Ureter (tissue), 1 donor: ENCODE measurements at regions not wholly inside any gene's neighbourhood (a gene's known extent, or its start where the extent isn't known, plus 50 kb on each side); places are given as distances from the start of the nearest gene placed in this dataset.

Experiments
- DNase-seq: peaks from one replicate; pipeline ENCODE4 v3.0.0-alpha.2; 2020; ENCODE audit warnings: low spot score
- donor health status: DM: yes; HTN: yes; CAD: no.

DNA sequence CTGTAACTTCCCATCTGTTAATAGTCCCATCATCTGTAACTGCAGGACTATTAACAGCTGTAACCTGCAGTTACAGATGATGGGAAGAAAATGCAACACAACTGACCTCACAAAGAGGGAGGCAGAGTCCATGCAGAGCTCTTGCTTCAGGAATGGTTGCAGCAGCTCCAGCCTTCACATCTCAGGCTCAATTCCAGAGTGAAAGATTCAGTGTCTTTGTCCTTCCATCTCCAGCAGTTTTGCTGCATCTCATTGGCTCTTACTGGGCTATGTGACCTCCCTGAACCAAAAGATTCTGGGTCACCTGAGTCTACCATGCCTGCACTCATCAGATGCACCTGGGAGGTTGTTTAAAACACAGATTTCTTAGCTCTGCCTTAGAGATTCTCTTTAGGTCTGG lies 686.7 kb downstream of the MATN1 start:
- no peak for DNase-seq

- DNase-seq, result peak; percentile 37
Measured at GRCh38 chr1:30036229-30036547, 687.2 kb downstream of the MATN1 start.

DNA sequence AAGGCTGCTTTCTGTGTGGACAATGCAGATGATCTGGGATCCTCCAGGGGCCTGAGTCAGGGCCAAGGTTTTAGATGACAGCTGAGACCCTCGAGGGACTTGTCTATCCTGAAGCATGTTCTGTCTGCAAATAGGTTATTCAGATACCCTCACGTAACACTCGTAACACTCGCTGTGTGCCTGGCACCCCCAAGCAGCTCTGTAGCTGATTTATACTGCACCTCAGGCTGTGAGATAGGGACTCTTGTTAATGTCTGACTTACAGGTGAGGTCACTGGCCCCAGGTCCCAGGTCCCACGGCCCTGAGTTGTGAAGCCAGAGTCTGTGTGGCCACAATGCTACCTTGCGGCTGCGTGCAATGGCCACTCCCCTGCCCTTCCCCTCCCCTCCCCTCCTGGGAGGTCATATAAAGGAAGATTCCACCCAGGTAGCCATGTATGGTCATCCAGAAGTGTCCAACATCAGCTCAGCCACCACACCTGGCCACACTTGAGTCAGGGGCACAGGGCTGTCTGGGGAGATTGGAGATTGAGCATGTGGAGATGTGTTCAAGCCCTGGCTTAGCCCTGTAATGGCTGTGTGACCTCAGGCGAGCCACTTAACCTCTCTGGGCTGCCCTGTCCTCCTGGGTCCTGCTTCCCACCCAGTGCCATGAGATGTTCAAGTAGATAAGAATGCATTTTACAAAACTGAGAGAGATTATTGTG lies 687.7 kb downstream of the MATN1 start:
- peak; percentile 32 for DNase-seq

DNA sequence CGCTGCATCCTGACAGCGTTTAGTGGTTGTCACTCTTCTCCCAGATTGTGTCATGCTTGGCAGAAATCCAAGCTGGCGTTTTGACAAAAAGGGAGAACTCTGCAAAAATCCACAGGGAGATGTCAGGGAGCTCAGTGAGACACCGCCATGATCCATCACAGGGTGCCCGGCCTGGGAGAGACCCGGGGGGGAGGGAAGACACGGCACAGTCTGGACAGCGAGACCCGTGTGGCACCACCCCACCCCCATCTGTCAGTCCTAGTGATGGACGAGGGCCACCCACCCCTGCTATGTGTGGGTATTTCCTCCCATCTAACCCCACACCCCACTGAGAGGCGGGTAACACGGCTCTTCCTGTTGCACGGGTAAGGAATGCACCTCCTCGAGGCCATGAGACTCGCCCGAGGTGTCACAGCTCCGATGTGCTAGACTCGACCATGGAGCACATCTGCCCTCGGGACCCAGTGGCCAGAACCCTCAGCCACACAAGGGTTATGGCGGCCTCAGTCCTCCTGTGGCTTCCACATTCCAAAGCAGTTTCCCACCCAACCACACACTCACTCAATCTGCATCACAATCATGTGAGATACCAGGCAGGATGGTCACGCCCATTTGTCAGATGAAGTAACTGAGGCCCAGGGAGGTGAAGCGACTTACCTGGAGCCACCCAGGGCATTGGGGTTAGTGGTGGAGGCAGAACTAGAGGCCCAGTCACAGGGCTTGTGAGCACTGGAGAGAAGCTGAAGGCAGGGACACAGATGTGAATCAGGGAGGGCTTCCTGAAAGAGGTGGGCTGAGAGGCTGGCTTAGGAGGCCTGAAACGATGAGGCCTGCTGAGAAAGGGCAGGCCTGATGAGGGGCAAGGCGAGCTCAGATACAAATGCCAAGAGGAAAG lies 688.5 kb downstream of the MATN1 start:
- DNase-seq, result peak; percentile 42

- no peak for DNase-seq
Measured at GRCh38 chr1:30034105-30034626, 689.2 kb downstream of the MATN1 start.

DNA sequence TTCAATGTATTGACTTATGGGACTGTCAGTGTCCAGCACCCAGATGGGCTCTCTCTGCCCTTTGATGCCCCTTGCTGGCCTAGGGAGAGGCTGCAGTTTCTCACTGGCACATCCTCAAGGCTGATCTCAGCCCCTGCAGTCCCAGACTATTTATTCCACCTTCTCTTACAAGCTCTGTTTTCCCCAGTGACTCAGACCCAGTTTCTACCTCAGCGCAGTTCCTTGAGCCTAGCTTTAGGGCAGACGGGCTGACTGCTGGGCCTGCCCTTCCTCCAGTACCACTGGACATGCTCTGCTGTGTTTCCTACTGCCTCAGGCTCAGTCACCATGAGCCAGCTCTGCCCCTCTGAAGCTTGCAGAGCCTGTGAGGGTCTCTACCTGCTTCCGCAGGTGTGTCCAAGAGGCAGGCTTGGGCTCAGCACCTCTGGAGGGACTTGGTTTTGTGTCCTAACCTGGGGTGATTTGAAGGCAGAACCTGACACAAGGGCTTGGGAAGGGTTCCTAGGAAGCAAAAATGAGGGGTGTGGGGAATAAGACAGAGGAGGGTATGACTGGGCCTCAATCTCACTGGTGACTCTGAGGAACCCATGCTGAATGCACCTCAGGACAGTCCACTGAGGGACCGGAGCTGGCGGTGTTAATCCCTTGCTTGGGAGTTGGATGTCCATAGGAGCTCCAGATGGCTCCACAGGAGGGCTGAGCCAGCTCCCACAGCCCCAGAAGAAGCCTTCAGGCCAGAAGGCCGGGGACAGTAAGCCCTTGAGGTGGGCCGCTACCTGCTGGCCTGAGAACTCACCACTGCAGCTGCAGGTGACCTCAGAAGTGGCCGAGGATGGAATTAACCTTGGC lies 689.9 kb downstream of the MATN1 start:
- DNase-seq, result peak; percentile 15

GRCh38 chr1:30032302-30032701 lies 691.1 kb downstream of the MATN1 start:
- DNase-seq, result peak; percentile 10

GRCh38 chr1:30029677-30030076 lies 693.7 kb downstream of the MATN1 start:
- peak; percentile 12 for DNase-seq

DNA sequence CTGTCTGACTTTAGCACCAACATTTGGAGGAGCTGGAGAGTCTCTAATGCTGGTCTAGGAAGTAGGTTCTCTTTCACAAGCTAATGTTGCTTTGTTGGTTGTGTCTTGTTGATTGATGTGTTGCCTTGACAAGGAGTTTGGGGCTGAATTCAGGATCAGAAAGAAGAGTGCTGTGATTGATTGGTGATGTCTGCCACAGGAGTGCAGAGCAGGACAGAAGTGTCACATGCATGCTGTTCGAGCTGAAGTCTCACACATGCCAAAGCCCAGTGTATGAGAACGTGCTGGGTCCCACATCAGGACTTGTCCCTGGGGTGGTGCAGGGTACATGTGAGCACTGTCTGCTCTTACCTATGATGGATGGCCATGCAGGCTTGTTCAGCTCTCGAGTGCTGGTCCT lies 694.4 kb downstream of the MATN1 start:
- peak; percentile 18 for DNase-seq

- peak; percentile 2 for DNase-seq
Measured at GRCh38 chr1:30028283-30028682, 695.1 kb downstream of the MATN1 start.

DNA sequence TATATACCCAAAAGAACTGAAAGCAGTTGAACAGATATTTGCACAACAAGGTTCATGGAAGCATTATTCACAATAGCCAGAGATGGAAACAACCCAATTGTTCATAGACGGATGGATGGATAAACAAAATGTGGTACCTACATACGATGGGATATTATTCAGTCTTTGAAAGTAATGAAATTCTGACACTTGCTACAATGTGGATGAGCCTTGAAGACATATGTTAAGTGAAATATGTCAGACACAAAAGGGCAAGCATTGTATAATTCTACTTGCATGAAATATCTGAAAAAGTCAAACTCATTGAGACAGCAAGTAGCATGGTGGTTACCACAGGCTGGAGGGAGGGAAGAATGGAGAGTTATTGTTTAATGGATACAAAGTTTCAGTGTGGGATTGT lies 696.1 kb downstream of the MATN1 start:
- peak; percentile 1 for DNase-seq

GRCh38 chr1:30024411-30025195 lies 698.8 kb downstream of the MATN1 start:
- DNase-seq, result peak; percentile 37

DNA sequence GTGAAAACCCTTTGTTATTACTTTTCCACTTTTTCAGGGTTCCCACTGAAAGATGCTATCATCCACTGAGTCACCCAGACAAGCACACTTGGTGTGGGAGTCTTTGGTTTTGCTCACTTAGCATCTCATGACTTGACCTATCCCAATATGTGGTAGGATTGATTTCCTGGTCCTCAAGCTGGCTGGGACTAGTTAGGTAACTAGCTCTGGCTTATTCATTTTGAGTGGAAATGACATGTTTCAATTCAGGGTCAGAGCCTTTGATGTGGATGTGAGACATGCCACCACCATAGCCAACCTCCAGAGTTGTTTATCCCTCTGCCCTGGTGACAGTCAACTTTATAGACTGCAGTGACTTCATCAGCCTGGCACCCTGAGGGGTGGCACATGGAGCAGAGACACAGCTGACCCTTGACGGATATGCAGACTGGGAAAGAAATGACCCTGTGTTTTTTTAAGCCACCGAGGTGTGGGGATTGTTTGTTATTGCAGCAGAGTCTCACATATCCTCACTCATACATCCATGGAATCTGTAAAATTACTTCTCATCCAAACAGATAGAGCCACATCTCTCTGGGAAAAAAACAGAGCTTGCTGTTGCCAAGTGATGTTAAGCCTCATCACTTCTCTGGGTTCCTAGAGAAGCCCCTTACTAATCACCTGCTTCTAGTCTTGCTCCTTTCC lies 699.9 kb downstream of the MATN1 start:
- peak; percentile 1 for DNase-seq

- DNase-seq, result no peak
Measured at GRCh38 chr1:30014031-30014430, 709.4 kb downstream of the MATN1 start.

DNA sequence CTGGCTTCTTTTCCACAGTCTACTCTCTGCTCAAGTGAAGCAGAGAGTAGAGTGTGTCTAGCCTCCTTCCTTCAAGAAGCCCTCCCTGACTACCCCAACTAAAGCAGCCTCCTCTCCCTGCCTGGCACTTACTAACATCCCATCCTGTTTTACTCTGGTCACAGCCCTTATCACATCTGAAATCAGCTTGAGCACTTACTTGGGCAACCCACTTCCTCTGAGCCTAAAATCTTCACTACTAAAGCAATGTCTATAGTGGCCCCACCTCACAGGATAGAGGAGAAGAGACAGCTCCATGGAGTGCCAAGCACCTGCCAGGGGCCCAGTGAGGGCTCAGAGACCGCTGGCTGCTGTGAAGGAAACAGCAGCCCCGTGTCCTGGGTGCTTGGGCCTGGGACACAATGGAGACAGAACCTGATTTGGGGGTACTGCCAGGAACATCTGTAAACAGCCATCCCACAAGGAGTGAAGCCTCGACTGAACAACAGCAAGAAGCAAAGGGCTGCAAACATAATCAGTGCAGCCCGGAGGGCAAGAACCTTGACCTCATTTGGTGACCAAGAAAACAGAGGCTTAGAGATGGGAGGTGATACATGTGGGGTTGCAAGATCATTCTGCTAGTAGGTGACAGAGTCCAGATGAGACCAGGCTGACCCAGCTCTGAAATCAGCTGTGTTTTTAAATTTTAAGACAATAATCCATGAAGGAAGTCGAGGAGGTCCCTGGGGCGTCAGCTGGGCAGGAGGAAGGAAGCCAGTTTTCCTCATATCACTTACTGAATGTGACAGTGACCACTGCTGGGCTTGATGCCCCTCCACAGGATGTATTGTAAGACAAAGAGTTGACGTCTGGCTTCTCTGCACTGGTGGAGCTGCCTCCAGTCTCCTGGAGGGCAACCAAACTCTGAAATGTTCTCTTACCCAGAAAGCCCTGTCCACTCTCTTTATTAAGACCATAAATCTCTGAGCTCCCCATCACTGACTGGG lies 710.6 kb downstream of the MATN1 start:
- no peak for DNase-seq

DNA sequence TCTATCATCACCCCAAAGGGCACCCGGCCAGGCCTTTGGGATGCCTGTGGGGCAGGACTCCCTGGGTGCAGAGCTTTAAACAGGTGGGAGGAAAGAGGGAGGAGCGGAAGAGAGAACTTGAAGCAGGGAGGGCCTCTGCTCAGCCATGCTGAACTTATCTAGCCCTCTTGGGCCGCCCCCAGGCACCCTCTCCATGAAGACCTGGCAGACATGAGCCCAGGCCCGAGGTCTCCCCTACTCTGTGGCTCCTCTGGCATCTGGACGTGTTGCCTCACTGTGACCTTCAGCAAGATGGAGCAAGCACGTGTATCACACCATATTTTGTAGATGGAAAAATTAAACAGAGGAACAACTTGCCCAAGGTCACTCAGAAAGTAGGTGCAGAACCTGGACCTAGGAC lies 711.4 kb downstream of the MATN1 start:
- no peak for DNase-seq

DNA sequence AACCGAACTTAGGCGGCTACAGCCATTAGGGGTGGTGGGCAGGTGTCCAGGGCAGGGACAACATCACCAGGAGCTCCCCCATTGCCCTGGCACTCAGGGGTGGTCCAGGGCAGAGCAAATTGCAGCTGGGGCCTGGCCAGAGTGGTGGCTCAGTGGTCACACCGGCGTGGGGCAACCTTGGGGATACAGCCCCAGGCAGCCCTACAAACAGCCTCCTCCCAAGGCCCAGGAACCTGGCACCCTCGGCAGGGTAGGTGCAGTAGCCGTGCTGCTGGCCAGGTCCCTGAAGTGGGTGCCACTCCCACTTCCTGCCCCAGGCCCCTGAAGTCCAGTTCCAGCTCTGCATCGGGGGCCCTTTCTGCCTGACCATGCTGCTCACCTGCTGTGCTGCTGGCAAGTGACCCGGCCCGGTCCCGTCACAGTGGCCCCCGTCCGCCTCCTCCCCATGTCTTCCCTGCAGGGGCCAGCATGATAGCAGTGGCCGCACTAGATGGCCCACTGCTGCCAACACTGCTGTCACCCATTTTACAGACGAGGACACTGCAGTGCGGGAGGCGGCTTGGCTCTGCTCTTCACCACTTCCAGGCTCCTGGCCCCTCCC lies 712.8 kb downstream of the MATN1 start:
- DNase-seq, result no peak

DNA sequence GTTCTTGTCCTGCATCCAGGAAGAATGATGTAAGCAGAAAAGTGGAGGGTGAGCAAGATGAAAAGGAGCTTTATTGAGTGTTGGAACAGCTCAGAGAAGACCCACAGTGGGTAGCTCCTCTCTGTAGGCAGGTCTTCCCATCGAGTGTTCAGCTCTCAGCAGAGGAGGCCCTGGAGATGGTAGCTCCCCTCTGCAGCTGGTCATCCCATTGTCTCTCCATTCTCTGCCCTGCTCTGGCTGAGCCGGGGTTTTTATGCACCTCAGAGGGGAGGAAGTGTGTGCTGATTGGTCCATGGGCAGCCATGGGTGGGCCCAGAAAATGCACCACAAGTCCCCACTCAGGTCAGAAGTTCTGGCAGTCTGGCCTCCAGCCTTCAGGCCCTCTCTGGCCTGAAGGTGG lies 713.7 kb downstream of the MATN1 start:
- no peak for DNase-seq
